Calu3 (cell line): ENCODE measurements at regions not wholly inside any gene's neighbourhood (a gene's known extent, or its start where the extent isn't known, plus 50 kb on each side); places are given as distances from the start of the nearest gene placed in this dataset.

ENCODE experiments used
- BruUV-seq: library from RNA; stranded (reverse); fragments of 400-500 nt; replicated peaks from 2 replicates; lab custom pipeline; 2021; lab: Mats Ljungman, UMichigan
- CTCF ChIA-PET: fragments of 300-600 bp; sonication (Branson Sonifier 250); formaldehyde crosslinking; loops from one replicate; lab custom pipeline; 2022; ENCODE audit warnings: antibody characterized with exemption; lab: Charles Lee
- DNase-seq: peaks from one replicate; pipeline ENCODE4 v3.0.0; 2022
- H3K27ac Mint-ChIP-seq: one replicate; pipeline ENCODE4 v1.8.0; 2022; ENCODE audit warnings: mixed read lengths; ENCODE audit not compliant: unreplicated experiment
- H3K27me3 Mint-ChIP-seq: one replicate; pipeline ENCODE4 v1.8.0; 2022; ENCODE audit warnings: mixed read lengths; ENCODE audit not compliant: unreplicated experiment
- H3K36me3 Mint-ChIP-seq: one replicate; pipeline ENCODE4 v1.8.0; 2022; ENCODE audit warnings: mild to moderate bottlenecking, moderate library complexity, mixed read lengths; ENCODE audit not compliant: insufficient read depth, unreplicated experiment
- H3K4me1 Mint-ChIP-seq: one replicate; pipeline ENCODE4 v1.8.0; 2022; ENCODE audit warnings: mild to moderate bottlenecking, low read depth, mixed read lengths; ENCODE audit not compliant: unreplicated experiment
- H3K4me3 Mint-ChIP-seq: one replicate; pipeline ENCODE4 v1.8.0; 2022; ENCODE audit warnings: mild to moderate bottlenecking, low read depth, moderate library complexity, mixed read lengths; ENCODE audit not compliant: unreplicated experiment
- H3K9me3 Mint-ChIP-seq: one replicate; pipeline ENCODE4 v1.8.0; 2022; ENCODE audit warnings: low read depth, mixed read lengths; ENCODE audit not compliant: unreplicated experiment
- intact Hi-C: fragments of 100-400 bp; cut with micrococcal nuclease; formaldehyde crosslinking; loops from one replicate; pipeline ENCODE4 v1.10.0; 2022; ENCODE audit not compliant: unreplicated experiment
- TF ChIP-seq, protein P1 (sequence below): fragments of 200-600 bp; IDR thresholded peaks from one replicate; pipeline ENCODE4 v1.8.0; 2022; ENCODE audit warnings: antibody characterized with exemption; ENCODE audit not compliant: unreplicated experiment

DNA sequence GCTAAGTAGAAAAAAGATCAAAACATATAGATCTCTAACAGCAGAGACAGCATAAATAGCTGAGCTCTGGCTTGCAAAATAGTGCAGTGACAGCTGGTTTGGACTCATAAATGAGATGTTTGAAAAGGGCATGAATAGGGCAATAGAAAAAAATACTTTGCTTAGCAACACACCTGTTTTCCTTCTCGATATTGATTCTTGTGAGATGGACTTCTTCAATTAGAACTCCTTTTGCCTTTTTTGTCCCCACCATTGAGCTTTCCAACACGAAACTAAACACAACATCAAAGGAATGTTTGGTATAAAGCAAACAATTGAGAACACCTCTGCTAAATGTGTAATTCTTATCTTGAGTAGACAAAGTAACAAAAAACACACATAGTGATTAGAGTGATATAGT lies 726.3 kb downstream of the RAPGEF2 start:
- intact Hi-C loops = no loop called here

DNA sequence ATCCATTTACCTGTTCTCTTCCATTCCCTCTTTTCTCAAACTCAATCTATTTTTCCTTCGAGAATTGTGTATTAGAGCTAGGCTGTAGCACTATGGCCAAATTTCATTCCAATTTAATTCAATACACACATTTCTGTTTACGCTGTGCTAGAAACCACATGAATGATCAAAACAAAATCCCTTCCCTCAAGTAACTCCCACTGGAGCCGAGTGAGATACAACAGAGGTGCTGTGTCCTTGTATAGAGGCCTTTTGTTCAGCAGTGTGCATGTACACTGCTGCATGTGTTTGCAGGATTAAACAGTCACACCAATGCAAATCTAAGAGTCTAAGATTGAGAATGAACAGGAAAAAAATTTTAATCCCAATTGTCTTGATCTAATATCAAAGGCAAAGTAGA lies 734.2 kb downstream of the RAPGEF2 start:
- Mint-ChIP-seq H3K4me3 (no peak overlapping the region), H3K36me3 (no peaks in the 10 kb centered on the region), H3K4me1 (peaks cover 8% of the 10 kb centered on the region), H3K27ac (no peak overlapping the region), H3K27me3 (no peaks in the 10 kb centered on the region), H3K9me3 (no peaks in the 10 kb centered on the region)
- TF ChIP-seq, protein P1, sequence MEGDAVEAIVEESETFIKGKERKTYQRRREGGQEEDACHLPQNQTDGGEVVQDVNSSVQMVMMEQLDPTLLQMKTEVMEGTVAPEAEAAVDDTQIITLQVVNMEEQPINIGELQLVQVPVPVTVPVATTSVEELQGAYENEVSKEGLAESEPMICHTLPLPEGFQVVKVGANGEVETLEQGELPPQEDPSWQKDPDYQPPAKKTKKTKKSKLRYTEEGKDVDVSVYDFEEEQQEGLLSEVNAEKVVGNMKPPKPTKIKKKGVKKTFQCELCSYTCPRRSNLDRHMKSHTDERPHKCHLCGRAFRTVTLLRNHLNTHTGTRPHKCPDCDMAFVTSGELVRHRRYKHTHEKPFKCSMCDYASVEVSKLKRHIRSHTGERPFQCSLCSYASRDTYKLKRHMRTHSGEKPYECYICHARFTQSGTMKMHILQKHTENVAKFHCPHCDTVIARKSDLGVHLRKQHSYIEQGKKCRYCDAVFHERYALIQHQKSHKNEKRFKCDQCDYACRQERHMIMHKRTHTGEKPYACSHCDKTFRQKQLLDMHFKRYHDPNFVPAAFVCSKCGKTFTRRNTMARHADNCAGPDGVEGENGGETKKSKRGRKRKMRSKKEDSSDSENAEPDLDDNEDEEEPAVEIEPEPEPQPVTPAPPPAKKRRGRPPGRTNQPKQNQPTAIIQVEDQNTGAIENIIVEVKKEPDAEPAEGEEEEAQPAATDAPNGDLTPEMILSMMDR = no peak
- no TSS peak for BruUV-seq
- CTCF ChIA-PET = no interaction called here
- no peak for DNase-seq
- intact Hi-C loops = no loop called here

More for the DNA sequence above, 726.3 kb downstream of the RAPGEF2 start:
- Mint-ChIP-seq H3K4me3 (no peak overlapping the region), H3K27me3 (no peaks in the 10 kb centered on the region), H3K9me3 (peaks cover 2% of the 10 kb centered on the region), H3K36me3 (no peaks in the 10 kb centered on the region), H3K4me1 (peaks cover 1% of the 10 kb centered on the region), H3K27ac (no peak overlapping the region)
- TF ChIP-seq, protein P1 = no peak
- CTCF ChIA-PET = interaction anchor here (1.6 kb wide), 1 partner anchor 17 kb away, joined by 5 read pairs; no protein-coding TSS in a partner anchor
- no peak for DNase-seq
- BruUV-seq = no TSS peak

DNA sequence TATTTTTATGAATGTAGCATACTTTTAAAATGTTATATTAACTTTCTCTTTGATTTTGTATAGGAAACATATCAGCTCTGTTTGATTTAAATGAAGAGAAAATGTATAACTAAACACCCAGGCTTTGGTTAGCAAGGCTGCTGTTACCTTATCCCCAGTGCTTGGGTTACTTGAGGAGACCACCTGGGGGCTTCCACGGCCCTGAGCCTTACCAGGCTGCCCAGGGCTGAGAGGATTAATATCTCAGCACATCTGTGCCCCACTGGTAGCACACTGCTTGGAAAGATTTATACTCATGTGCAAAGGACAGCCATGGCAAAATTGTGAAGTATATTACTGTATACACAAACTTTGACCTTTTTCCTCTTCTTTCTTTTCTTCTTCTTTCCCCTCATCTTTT lies 752.9 kb downstream of the RAPGEF2 start:
- intact Hi-C loops = loop anchor here (10.0 kb wide), 1 partner anchor 91 kb away; no protein-coding TSS in a partner anchor
- Mint-ChIP-seq H3K27ac (no peak overlapping the region), H3K4me3 (no peak overlapping the region), H3K9me3 (no peaks in the 10 kb centered on the region), H3K36me3 (no peaks in the 10 kb centered on the region), H3K27me3 (no peaks in the 10 kb centered on the region), H3K4me1 (peaks cover 10% of the 10 kb centered on the region)
- TF ChIP-seq, protein P1 = no peak
- no peak for DNase-seq
- BruUV-seq = no TSS peak
- CTCF ChIA-PET = interaction anchor here (0.6 kb wide), 1 partner anchor 670 kb away, joined by 3 read pairs; no protein-coding TSS in a partner anchor

GRCh38 chr4:159856451-159856850 lies 753.6 kb downstream of the RAPGEF2 start:
- no peak overlapping the region for H3K27ac Mint-ChIP-seq
- peaks cover 1% of the 10 kb centered on the region for H3K9me3 Mint-ChIP-seq
- peaks cover 10% of the 10 kb centered on the region for H3K4me1 Mint-ChIP-seq
- no TSS peak for BruUV-seq
- H3K27me3 Mint-ChIP-seq = no peaks in the 10 kb centered on the region
- CTCF ChIA-PET = no interaction called here
- no peak overlapping the region for H3K4me3 Mint-ChIP-seq
- intact Hi-C loops = loop anchor here (10.0 kb wide), 1 partner anchor 92 kb away; no protein-coding TSS in a partner anchor
- TF ChIP-seq, protein P1 = no peak
- no peaks in the 10 kb centered on the region for H3K36me3 Mint-ChIP-seq
- no peak for DNase-seq
